Stomach (tissue), 8 donors: ENCODE measurements at regions not wholly inside any gene's neighbourhood (a gene's known extent, or its start where the extent isn't known, plus 50 kb on each side); places are given as distances from the start of the nearest gene placed in this dataset.

Experiments
- DNase-seq, 2 donors: peaks; one replicate each; pipeline versions ENCODE4 v3.0.0 to v3.0.0-alpha.2; 2013 to 2019
- H3K27ac ChIP-seq, 5 donors: fragments of 200-600 bp in 4 of 5; sonication (generic) in 4 of 5; one replicate each; pipeline ENCODE4 v1.5.1; 2013 to 2019; ENCODE audit warnings: mild to moderate bottlenecking in 1 of 5, moderate library complexity in 1 of 5
- H3K27me3 ChIP-seq, 3 donors: fragments of 200-600 bp; sonication (generic); one replicate each; pipeline ENCODE4 v1.5.1; 2017 to 2019; ENCODE audit warnings: mixed run types in 1 of 3
- H3K36me3 ChIP-seq, 4 donors: fragments of 200-600 bp; sonication (generic); 1 replicate in 3 of 4; 2 replicates in 1 of 4; pipeline ENCODE4 v1.5.1; 2016 to 2019
- H3K4me1 ChIP-seq, 4 donors: fragments of 200-600 bp; sonication (generic); one replicate each; pipeline ENCODE4 v1.5.1; 2016 to 2019
- H3K4me3 ChIP-seq, 4 donors: fragments of 200-600 bp; sonication (generic) in 3 of 4; one replicate each; pipeline ENCODE4 v1.5.1; 2016 to 2019; ENCODE audit warnings: mild to moderate bottlenecking in 1 of 4
- H3K9me3 ChIP-seq, 4 donors: fragments of 200-600 bp; sonication (generic); one replicate each; pipeline ENCODE4 v1.5.1; 2016 to 2019
- EP300 ChIP-seq: sonication (generic); formaldehyde crosslinking; IDR thresholded peaks from one replicate; pipeline ENCODE4 v1.6.1; 2017; ENCODE audit warnings: antibody characterized with exemption
- POLR2A ChIP-seq, 4 donors: fragments of 450-650 bp; IDR thresholded peaks; one replicate each; pipeline ENCODE4 v1.6.1; 2016; ENCODE audit warnings: antibody characterized with exemption in 4 of 4, control low read depth in 2 of 4, mild to moderate bottlenecking in 1 of 4, moderate library complexity in 1 of 4
- POLR2AphosphoS5 ChIP-seq, 3 donors: sonication (generic); formaldehyde crosslinking; IDR thresholded peaks; one replicate each; pipeline ENCODE4 v1.6.1; 2016; ENCODE audit warnings: antibody characterized with exemption in 3 of 3
- WGBS, 5 donors: extraction: QIAGEN DNeasy Blood & Tissue Kit in 3 of 5; methylation state at CpG; one replicate each; pipeline versions ENCODE4 v1.1.5 to v1.1.7; 2013 to 2018; 5-methylcytosine and 5-hydroxymethylcytosine counted together
- intact Hi-C: fragments of 100-400 bp; cut with DNase I; formaldehyde crosslinking; loops from one replicate; pipeline ENCODE4 v1.15.1; 2023; ENCODE audit warnings: low total_unique reads
- TF ChIP-seq, protein P1 (sequence below), 7 experiments: fragments of 450-650 bp in 4 of 7; fragments of 200-600 bp in 3 of 7; sonication (generic) in 3 of 7; IDR thresholded peaks; one replicate each; pipeline ENCODE4 v1.5.1; 2016 to 2019; ENCODE audit warnings: antibody characterized with exemption in 7 of 7, control low read depth in 2 of 7, mild to moderate bottlenecking in 1 of 7
- donor health status: healthy with polysubstance abuse.
- donor health status: Bipolar disorder and iron deficiency.
- donor health status: healthy.

DNA sequence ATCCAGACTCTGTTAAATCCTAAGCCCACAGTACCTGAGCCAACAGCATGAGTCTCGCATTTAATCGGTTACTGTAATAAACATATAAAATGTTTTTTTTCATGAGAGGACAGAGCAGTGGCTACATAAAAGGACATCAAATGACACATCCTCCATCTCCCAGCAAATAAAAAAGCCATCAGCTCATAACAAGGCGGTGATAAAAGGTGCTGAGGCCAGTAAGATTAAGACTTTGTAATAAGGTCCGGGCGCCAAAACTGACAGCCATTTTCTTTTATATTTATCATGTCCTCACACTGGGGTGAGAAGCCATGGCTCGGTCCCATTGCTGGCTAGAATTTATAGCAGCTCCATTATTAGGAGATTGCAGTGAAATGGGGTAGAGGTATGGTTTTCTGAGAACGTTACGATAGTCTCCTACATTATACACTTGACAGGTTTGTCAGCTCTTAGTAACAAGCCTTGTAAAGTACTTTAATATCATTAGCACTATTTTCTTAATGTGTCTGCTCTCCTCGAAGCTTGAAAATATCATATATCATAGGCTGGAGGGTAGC is 977.8 kb upstream of the NR2F2 start:
- no peak overlapping the region for H3K4me3 ChIP-seq
- no peaks in the 10 kb centered on the region for H3K36me3 ChIP-seq
- H3K9me3 ChIP-seq, result no peaks in the 10 kb centered on the region
- no peaks in the 10 kb centered on the region for H3K4me1 ChIP-seq
- no peak overlapping the region for H3K27ac ChIP-seq
- intact Hi-C loops, result no loop called here
- WGBS, 5 donors, result 87 to 93% (median 90%) methylated on average over 9 of the region's 9 CpGs
- no peaks in the 10 kb centered on the region for H3K27me3 ChIP-seq
- TF ChIP-seq EP300, result no peak
- TF ChIP-seq POLR2A (IDR thresholded peaks at IDR 0.05), result no peak
- TF ChIP-seq, protein P1, sequence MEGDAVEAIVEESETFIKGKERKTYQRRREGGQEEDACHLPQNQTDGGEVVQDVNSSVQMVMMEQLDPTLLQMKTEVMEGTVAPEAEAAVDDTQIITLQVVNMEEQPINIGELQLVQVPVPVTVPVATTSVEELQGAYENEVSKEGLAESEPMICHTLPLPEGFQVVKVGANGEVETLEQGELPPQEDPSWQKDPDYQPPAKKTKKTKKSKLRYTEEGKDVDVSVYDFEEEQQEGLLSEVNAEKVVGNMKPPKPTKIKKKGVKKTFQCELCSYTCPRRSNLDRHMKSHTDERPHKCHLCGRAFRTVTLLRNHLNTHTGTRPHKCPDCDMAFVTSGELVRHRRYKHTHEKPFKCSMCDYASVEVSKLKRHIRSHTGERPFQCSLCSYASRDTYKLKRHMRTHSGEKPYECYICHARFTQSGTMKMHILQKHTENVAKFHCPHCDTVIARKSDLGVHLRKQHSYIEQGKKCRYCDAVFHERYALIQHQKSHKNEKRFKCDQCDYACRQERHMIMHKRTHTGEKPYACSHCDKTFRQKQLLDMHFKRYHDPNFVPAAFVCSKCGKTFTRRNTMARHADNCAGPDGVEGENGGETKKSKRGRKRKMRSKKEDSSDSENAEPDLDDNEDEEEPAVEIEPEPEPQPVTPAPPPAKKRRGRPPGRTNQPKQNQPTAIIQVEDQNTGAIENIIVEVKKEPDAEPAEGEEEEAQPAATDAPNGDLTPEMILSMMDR (IDR thresholded peaks at IDR 0.05), result no peak
- TF ChIP-seq POLR2AphosphoS5 (IDR thresholded peaks at IDR 0.05), result no peak
- DNase-seq, result no peak

GRCh38 chr15:95353512-95353911 is 977.0 kb upstream of the NR2F2 start:
- TF ChIP-seq POLR2AphosphoS5 (IDR thresholded peaks at IDR 0.05) (no peak), POLR2A (IDR thresholded peaks at IDR 0.05) (no peak), EP300 (no peak)
- TF ChIP-seq, protein P1 (IDR thresholded peaks at IDR 0.05), result no peak
- 88 to 92% (median 89%) methylated on average over 1 of the region's 1 CpG for WGBS, 5 donors

DNA sequence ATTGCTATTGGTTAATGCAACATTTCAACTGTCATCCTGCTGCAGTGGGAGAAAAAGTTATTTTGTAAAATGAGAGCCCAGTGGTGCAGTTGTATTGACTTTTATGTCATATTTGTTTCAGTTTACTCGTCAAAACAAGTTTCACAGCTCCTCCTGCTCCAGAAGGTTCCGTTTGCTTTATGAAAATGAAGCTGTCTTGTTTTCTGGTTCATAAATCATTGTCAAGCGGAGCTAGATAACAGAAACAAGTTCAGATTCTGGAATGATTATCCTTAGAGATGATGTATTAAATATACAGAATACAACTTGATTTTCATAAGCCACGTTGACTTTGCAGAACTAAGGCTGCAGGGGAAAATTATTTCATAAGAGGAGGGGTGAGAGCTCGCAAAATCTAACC is 970.5 kb upstream of the NR2F2 start:
- WGBS, 5 donors, result 70 to 82% (median 76%) methylated on average over 5 of the region's 5 CpGs
- TF ChIP-seq POLR2A (IDR thresholded peaks at IDR 0.05) (no peak), POLR2AphosphoS5 (IDR thresholded peaks at IDR 0.05) (no peak), EP300 (no peak)
- TF ChIP-seq, protein P1 (IDR thresholded peaks at IDR 0.05), result no peak
- no peaks in the 10 kb centered on the region for H3K36me3 ChIP-seq
- no peaks in the 10 kb centered on the region for H3K4me1 ChIP-seq
- H3K9me3 ChIP-seq, result peaks cover 0 to 11% (median 8%) of the 10 kb centered on the region in 4 donors
- H3K27ac ChIP-seq, result no peak overlapping the region
- no peak overlapping the region for H3K4me3 ChIP-seq
- H3K27me3 ChIP-seq, result no peaks in the 10 kb centered on the region
- no peak for DNase-seq
- intact Hi-C loops, result no loop called here

More at GRCh38 chr15:95353512-95353911, 977.0 kb upstream of the NR2F2 start:
- Histone ChIP-seq H3K4me3 (no peak overlapping the region), H3K27ac (no peak overlapping the region), H3K27me3 (no peaks in the 10 kb centered on the region), H3K4me1 (no peaks in the 10 kb centered on the region), H3K36me3 (no peaks in the 10 kb centered on the region), H3K9me3 (no peaks in the 10 kb centered on the region)
- intact Hi-C loops, result no loop called here
- no peak for DNase-seq

DNA sequence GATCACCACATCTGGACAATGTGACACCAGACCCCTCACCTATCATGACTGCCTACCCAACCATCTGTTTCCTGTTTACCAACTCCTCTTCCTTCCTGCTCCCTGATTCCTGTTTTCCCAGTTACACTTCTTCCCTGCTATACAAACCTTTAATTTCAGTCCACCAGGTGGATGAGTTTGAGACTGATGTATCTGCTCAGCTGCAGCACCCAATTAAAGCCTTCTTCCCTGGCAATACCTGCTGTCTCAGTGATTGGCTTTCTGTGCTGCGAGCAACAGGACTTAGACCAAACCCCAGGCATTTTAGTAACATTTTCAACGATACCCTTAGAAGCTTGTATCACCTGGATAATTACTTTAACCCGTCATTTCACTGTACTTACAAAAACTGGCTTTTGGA is 968.2 kb upstream of the NR2F2 start:
- intact Hi-C loops, result no loop called here
- no peaks in the 10 kb centered on the region for H3K4me1 ChIP-seq
- WGBS, 5 donors, result 61 to 80% (median 65%) methylated on average over 3 of the region's 3 CpGs
- H3K4me3 ChIP-seq, result no peak overlapping the region
- H3K27me3 ChIP-seq, result no peaks in the 10 kb centered on the region
- peaks cover 0 to 11% (median 8%) of the 10 kb centered on the region in 4 donors for H3K9me3 ChIP-seq
- no peak overlapping the region for H3K27ac ChIP-seq
- TF ChIP-seq, protein P1 (IDR thresholded peaks at IDR 0.05), result no peak
- no peak for TF ChIP-seq EP300
- no peak for DNase-seq
- H3K36me3 ChIP-seq, result no peaks in the 10 kb centered on the region
